ENCODE measurements at regions not wholly inside any gene's neighbourhood (a gene's known extent, or its start where the extent isn't known, plus 50 kb on each side); places are given as distances from the start of the nearest gene placed in this dataset.
"Not testable (repeated sequence)": the region's sequence is repeated elsewhere in the genome, so short reads cannot be mapped to it uniquely, and the experiment has no call there.

- Histone ChIP-seq H3K27me3 (ENCODE audit: control insufficient read depth, insufficient read depth, low read length) (no peaks in the 10 kb centered on the region), H3K27ac (ENCODE audit: low read length) (no peak overlapping the region), H3K9me3 (replicated peaks; ENCODE audit: control insufficient read depth, low read depth, low read length) (peaks cover 5% of the 10 kb centered on the region), H3K36me3 (ENCODE audit: control insufficient read depth, insufficient read depth, low read length) (no peaks in the 10 kb centered on the region), H3K4me1 (ENCODE audit: control insufficient read depth, insufficient read depth, low read length) (no peaks in the 10 kb centered on the region), H3K4me3 (ENCODE audit: low read length) (no peak overlapping the region)
- WGBS (ENCODE audit: insufficient coverage): no CpG with 5 or more reads among the region's 1 CpG
- DNase-seq: peak; percentile 12
Measured at GRCh38 chr11:13576995-13577394, 81.2 kb upstream of the PTH start.

DNA sequence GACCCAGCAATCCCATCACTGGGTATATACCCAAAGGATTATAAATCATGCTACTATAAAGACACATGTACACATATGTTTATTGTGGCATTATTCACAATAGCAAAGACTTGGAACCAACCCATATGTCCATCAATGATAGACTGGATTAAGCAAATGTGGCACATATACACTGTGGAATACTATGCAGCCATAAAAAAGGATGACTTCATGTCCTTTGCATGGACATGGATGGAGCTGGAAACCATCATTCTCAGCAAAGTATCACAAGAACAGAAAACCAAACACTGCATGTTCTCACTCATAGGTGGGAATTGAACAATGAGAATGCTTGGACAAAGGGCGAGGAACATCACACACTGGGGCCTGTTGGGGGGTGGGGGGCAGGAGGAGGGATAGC lies 79.6 kb upstream of the PTH start:
- not testable (repeated sequence) for DNase-seq; H3K4me1 ChIP-seq (ENCODE audit: control insufficient read depth, insufficient read depth, low read length); H3K4me3 ChIP-seq (ENCODE audit: low read length); H3K9me3 ChIP-seq (replicated peaks; ENCODE audit: control insufficient read depth, low read depth, low read length); H3K36me3 ChIP-seq (ENCODE audit: control insufficient read depth, insufficient read depth, low read length); H3K27me3 ChIP-seq (ENCODE audit: control insufficient read depth, insufficient read depth, low read length); H3K27ac ChIP-seq (ENCODE audit: low read length)
- WGBS (ENCODE audit: insufficient coverage): no CpG with 5 or more reads among the region's 1 CpG

- no peaks in the 10 kb centered on the region for H3K4me1 ChIP-seq (ENCODE audit: control insufficient read depth, insufficient read depth, low read length)
- no peaks in the 10 kb centered on the region for H3K27me3 ChIP-seq (ENCODE audit: control insufficient read depth, insufficient read depth, low read length)
- H3K4me3 ChIP-seq (ENCODE audit: low read length): no peak overlapping the region
- no peaks in the 10 kb centered on the region for H3K9me3 ChIP-seq (replicated peaks; ENCODE audit: control insufficient read depth, low read depth, low read length)
- H3K27ac ChIP-seq (ENCODE audit: low read length): no peak overlapping the region
- H3K36me3 ChIP-seq (ENCODE audit: control insufficient read depth, insufficient read depth, low read length): no peaks in the 10 kb centered on the region
- DNase-seq: no peak
Measured at GRCh38 chr11:13567551-13567950, 71.8 kb upstream of the PTH start.

DNA sequence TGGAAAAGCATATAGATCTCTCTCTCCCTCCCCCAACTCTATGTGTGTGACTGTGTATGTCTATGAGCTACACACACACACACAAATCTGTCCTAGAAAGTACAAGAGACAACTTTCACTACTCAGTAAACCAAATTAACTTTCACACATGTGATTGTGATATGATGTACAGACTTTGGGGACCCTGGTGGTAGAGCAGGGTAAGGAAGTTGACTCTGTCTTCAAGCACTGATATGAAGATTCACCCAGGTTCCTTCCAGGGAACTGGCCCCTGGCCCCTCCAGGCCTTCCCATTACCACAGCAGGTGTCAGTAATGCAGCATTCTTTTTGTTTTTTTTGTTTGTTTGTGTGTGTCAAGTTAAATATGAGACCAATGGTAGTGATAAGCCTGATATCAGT lies 66.1 kb upstream of the PTH start:
- no peak for DNase-seq
- Histone ChIP-seq H3K9me3 (replicated peaks; ENCODE audit: control insufficient read depth, low read depth, low read length) (no peaks in the 10 kb centered on the region), H3K4me1 (ENCODE audit: control insufficient read depth, insufficient read depth, low read length) (no peaks in the 10 kb centered on the region), H3K4me3 (ENCODE audit: low read length) (no peak overlapping the region), H3K27ac (ENCODE audit: low read length) (no peak overlapping the region), H3K27me3 (ENCODE audit: control insufficient read depth, insufficient read depth, low read length) (no peaks in the 10 kb centered on the region), H3K36me3 (ENCODE audit: control insufficient read depth, insufficient read depth, low read length) (no peaks in the 10 kb centered on the region)

DNA sequence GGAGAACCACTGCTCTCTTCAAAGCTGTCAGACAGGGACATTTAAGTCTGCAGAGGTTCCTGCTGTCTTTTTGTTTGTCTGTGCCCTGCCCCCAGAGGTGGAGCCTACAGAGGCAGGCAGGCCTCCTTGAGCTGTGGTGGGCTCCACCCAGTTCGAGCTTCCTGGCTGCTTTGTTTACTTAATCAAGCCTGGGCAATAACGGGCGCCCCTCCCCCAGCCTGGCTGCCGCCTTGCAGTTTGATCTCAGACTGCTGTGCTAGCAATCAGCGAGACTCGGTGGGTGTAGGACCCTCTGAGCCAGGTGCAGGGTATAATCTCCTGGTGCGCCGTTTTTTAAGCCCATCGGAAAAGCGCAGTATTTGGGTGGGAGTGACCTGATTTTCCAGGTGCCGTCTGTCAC lies 64.5 kb upstream of the PTH start:
- H3K9me3 ChIP-seq (replicated peaks; ENCODE audit: control insufficient read depth, low read depth, low read length); H3K4me1 ChIP-seq (ENCODE audit: control insufficient read depth, insufficient read depth, low read length); DNase-seq; H3K36me3 ChIP-seq (ENCODE audit: control insufficient read depth, insufficient read depth, low read length); H3K27ac ChIP-seq (ENCODE audit: low read length); H3K4me3 ChIP-seq (ENCODE audit: low read length); H3K27me3 ChIP-seq (ENCODE audit: control insufficient read depth, insufficient read depth, low read length): not testable (repeated sequence)
- WGBS (ENCODE audit: insufficient coverage): 75% methylated on average over 5 of the region's 11 CpGs

DNA sequence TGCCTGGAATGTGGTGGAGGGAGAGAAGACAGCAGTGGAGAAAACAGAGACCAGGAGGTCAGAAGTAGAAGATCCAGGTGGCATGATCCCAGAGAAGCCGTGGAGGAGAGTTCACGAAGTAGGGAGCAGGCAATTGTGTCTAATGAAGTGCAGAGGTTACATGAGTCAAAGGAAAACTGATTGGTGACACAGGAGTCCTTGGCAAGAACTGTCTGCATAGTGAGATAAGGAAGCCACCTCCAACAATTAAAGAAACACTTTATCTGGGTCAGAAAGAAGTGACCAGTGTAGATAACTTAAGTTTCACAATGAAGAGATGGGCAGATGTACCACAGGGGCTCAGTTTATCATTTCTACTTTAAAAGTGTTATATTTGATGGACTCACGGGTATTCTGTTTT lies 57.0 kb upstream of the PTH start:
- WGBS (ENCODE audit: insufficient coverage): 80% methylated on average over 1 of the region's 3 CpGs
- no peak overlapping the region for H3K27ac ChIP-seq (ENCODE audit: low read length)
- no peaks in the 10 kb centered on the region for H3K36me3 ChIP-seq (ENCODE audit: control insufficient read depth, insufficient read depth, low read length)
- H3K4me1 ChIP-seq (ENCODE audit: control insufficient read depth, insufficient read depth, low read length): no peaks in the 10 kb centered on the region
- no peak overlapping the region for H3K4me3 ChIP-seq (ENCODE audit: low read length)
- no peaks in the 10 kb centered on the region for H3K27me3 ChIP-seq (ENCODE audit: control insufficient read depth, insufficient read depth, low read length)
- H3K9me3 ChIP-seq (replicated peaks; ENCODE audit: control insufficient read depth, low read depth, low read length): no peaks in the 10 kb centered on the region
- DNase-seq: no peak

DNA sequence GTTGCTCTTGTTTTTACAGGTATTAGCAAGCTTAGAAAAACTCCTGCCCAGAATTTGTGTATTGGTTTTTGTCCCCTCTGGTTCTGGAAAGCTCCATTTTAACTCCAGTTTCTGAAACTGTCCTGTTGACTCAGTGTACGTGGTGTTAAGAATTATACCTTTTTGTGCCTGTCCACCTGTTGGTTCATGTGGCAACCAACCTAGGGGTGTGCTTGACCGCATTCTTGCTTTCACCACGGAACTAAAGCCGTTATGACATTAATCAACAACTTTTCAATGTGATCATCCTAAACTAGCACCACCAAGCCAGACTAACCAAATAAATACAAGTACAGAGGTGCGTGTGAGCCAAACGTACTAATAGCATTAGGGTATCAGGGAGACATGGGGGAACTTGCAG lies 56.0 kb upstream of the PTH start:
- no peak for DNase-seq
- Histone ChIP-seq H3K4me1 (ENCODE audit: control insufficient read depth, insufficient read depth, low read length) (no peaks in the 10 kb centered on the region), H3K9me3 (replicated peaks; ENCODE audit: control insufficient read depth, low read depth, low read length) (peaks cover under 1% of the 10 kb centered on the region), H3K27ac (ENCODE audit: low read length) (no peak overlapping the region), H3K27me3 (ENCODE audit: control insufficient read depth, insufficient read depth, low read length) (no peaks in the 10 kb centered on the region), H3K36me3 (ENCODE audit: control insufficient read depth, insufficient read depth, low read length) (no peaks in the 10 kb centered on the region), H3K4me3 (ENCODE audit: low read length) (no peak overlapping the region)
- 100% methylated on average over 4 of the region's 6 CpGs for WGBS (ENCODE audit: insufficient coverage)

DNA sequence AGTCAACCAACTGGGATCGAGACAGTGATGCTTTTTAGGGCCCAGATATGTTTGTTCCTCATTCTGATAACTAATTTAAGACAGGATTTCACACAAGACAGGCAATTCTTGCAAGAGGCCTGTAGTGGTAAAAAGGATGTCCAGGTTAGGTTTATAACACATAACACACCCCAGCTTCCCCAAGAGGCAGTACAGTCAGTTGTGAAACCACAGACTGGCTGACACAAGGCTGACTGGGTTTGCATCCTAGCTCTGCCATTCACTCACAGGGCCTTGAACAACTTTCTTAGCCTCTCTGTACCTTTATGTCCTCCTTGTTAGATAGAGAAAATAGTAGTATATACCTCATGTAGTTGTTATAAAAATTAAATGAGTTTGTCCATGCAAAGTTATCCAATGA lies 55.0 kb upstream of the PTH start:
- Histone ChIP-seq H3K36me3 (ENCODE audit: control insufficient read depth, insufficient read depth, low read length) (no peaks in the 10 kb centered on the region), H3K9me3 (replicated peaks; ENCODE audit: control insufficient read depth, low read depth, low read length) (peaks cover 9% of the 10 kb centered on the region), H3K4me1 (ENCODE audit: control insufficient read depth, insufficient read depth, low read length) (no peaks in the 10 kb centered on the region), H3K27me3 (ENCODE audit: control insufficient read depth, insufficient read depth, low read length) (no peaks in the 10 kb centered on the region), H3K27ac (ENCODE audit: low read length) (no peak overlapping the region), H3K4me3 (ENCODE audit: low read length) (no peak overlapping the region)
- DNase-seq: no peak
- no CpG with 5 or more reads among the region's 1 CpG for WGBS (ENCODE audit: insufficient coverage)

DNA sequence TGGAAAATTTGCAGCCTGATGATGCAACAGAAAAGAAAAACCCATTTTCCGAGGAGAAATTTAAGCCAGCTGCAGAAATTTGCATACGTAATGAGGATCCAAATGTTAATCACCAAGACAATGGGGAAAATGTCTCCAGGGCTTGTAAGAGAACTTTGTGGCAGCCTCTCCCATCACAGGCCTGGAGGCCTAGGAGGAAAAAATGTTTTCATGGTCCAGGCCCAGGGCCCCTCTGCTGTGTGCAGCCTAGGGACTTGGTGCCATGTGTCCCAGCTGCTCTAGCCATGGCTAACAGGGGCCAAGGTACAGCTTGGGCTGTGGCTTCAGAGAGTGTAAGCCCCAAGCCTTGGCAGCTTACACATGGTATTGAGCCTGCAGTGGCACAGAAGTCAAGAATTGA lies 50.3 kb upstream of the PTH start:
- H3K27me3 ChIP-seq (ENCODE audit: control insufficient read depth, insufficient read depth, low read length); DNase-seq; H3K4me1 ChIP-seq (ENCODE audit: control insufficient read depth, insufficient read depth, low read length); H3K27ac ChIP-seq (ENCODE audit: low read length); H3K36me3 ChIP-seq (ENCODE audit: control insufficient read depth, insufficient read depth, low read length); H3K4me3 ChIP-seq (ENCODE audit: low read length): not testable (repeated sequence)
- H3K9me3 ChIP-seq (replicated peaks; ENCODE audit: control insufficient read depth, low read depth, low read length): peaks cover 16% of the 10 kb centered on the region
- no CpG with 5 or more reads among the region's 2 CpGs for WGBS (ENCODE audit: insufficient coverage)
